Cardiac fibroblast (primary cell): ENCODE measurements at regions not wholly inside any gene's neighbourhood (a gene's known extent, or its start where the extent isn't known, plus 50 kb on each side); places are given as distances from the start of the nearest gene placed in this dataset.

Source experiments
- DNase-seq, 2 donors: peaks; one replicate each; pipeline versions ENCODE4 v3.0.0 to v3.0.0-alpha.2; 2010; ENCODE audit warnings: low read depth in 2 of 2
- H3K4me3 ChIP-seq, 2 donors: replicated peaks in 1 of 2; 1 replicate in 1 of 2; 2 replicates in 1 of 2; pipeline ENCODE4 v1.5.1; 2011; ENCODE audit warnings: low read depth in 2 of 2, low read length in 2 of 2, mild to moderate bottlenecking in 2 of 2, moderate library complexity in 1 of 2
- TF ChIP-seq, protein P1 (sequence below): IDR thresholded peaks from one replicate; pipeline ENCODE4 v1.5.1; 2011; ENCODE audit warnings: low read depth, mild to moderate bottlenecking, low read length, inconsistent platforms

- TF ChIP-seq, protein P1, sequence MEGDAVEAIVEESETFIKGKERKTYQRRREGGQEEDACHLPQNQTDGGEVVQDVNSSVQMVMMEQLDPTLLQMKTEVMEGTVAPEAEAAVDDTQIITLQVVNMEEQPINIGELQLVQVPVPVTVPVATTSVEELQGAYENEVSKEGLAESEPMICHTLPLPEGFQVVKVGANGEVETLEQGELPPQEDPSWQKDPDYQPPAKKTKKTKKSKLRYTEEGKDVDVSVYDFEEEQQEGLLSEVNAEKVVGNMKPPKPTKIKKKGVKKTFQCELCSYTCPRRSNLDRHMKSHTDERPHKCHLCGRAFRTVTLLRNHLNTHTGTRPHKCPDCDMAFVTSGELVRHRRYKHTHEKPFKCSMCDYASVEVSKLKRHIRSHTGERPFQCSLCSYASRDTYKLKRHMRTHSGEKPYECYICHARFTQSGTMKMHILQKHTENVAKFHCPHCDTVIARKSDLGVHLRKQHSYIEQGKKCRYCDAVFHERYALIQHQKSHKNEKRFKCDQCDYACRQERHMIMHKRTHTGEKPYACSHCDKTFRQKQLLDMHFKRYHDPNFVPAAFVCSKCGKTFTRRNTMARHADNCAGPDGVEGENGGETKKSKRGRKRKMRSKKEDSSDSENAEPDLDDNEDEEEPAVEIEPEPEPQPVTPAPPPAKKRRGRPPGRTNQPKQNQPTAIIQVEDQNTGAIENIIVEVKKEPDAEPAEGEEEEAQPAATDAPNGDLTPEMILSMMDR = no peak
- no peak for DNase-seq
- no peak overlapping the region for H3K4me3 ChIP-seq
Observed at GRCh38 chrX:8346060-8346459, 118.6 kb upstream of the VCX3B start.

GRCh38 chrX:8346892-8347291 is 117.7 kb upstream of the VCX3B start:
- no peak overlapping the region for H3K4me3 ChIP-seq
- TF ChIP-seq, protein P1 = no peak
- no peak for DNase-seq

DNA sequence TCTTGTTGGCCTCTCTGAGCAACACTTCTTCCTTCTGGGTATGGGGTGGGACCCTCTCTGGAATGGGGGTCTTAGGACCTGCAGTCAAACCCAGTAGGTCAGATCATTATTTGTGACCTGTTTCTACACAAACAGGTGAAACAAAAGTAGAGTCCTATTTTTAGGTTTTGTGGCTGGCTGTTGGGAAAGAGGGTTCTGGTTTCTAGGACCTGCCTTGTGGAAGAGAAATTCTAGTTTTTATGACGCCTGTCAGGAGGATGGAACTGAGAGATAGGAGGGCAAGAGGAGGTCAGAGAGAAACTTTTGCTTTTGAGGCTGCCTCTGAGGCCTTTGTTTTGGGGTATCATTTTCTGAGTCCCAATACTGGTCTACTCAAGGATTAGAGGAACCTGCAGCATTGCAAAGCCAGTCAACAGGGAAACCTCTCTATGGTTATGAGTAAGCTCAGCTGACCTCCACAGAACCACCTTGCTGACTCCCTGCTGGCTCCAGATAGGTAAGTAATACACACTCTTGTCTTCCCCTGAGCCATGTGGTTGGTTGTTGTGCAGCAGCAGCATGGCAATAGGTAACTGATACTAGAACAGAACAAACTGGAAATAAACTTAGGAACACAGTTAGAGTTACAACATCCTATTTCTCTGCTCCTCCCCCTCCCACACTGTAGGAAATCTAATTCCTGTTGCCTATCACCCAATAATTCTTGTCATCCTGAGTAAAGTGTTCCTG is 114.7 kb upstream of the VCX3B start:
- TF ChIP-seq, protein P1 = no peak
- no peak overlapping the region for H3K4me3 ChIP-seq
- no peak for DNase-seq

- DNase-seq = no peak
- no peak overlapping the region for H3K4me3 ChIP-seq
- TF ChIP-seq, protein P1 = no peak
Observed at GRCh38 chrX:8358302-8358701, 106.3 kb upstream of the VCX3B start.

DNA sequence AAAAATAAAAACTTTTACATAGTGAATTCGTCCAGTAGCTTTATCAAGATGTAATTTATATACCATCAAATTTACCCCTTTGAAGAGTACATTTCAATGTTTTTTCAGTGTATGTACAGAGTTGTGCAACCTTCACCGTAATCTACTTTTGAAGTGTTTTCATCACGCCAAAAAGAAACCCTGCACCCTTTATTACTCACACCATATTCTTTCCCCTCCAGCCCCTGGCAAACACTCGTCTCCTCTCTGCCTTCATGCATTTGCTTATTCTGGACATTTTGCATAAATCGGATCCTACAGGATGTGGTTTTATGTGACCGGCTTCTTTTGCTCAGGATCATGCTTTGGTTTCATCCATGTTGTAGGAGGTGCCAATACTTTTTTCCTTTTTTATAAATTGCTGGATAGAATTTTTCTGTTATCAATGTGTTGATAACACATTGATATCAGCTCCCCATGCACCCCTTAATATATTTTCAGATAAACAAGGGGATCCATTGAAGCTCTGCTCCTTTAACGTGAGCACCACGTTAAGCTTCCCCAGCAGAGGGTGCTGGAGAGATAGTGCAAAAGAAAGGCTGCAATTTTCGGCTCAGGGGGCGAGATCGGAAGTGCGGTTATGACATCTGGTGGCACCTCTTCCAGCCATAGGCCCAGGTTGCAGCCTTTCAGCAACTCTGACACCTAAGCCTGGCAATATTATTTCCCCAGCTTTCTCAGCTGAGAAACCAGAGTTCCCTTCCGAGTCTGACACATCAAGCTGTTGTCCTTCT is 100.1 kb upstream of the VCX3B start:
- TF ChIP-seq, protein P1 = no peak
- peak in 1 of 2 donors; percentile 30 for DNase-seq
- H3K4me3 ChIP-seq = no peak overlapping the region

DNA sequence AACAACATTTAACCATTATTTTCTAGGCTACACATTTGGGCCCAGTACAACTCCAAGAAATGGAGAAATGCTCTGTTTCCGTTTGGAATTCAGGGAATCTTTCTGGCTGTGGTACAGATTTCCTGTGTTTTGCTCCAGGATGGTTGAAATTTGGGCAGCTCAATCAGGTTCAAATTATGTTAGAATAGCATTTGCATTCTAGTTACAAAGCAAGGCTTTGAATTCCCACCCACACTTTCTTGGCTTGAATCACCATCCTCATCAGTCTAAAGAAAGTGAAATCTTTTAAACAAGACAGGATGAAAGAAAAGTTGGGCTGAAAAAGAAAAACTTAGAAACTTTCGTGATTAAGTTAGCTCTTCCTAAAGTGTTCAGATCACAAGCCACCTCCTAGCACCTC is 98.1 kb upstream of the VCX3B start:
- DNase-seq = peak in 1 of 2 donors; percentile 1
- TF ChIP-seq, protein P1 = no peak
- H3K4me3 ChIP-seq = no peak overlapping the region
